ENCODE measurements at regions not wholly inside any gene's neighbourhood (a gene's known extent, or its start where the extent isn't known, plus 50 kb on each side); places are given as distances from the start of the nearest gene placed in this dataset.

GRCh38 chr3:102195198-102195948 is 239.4 kb upstream of the ZPLD1 start:
- TF ChIP-seq CTCF (IDR thresholded peaks at IDR 0.05) (no peak), POLR2A (IDR thresholded peaks at IDR 0.05) (no peak)

Data from right lobe of liver (tissue), 4 donors.